Fibroblast of peridontal ligament (primary cell): ENCODE measurements at regions not wholly inside any gene's neighbourhood (a gene's known extent, or its start where the extent isn't known, plus 50 kb on each side); places are given as distances from the start of the nearest gene placed in this dataset.

Experiments
- DNase-seq: peaks from one replicate; pipeline ENCODE4 v3.0.0-alpha.2; 2010; ENCODE audit errors: extremely low read depth

DNA sequence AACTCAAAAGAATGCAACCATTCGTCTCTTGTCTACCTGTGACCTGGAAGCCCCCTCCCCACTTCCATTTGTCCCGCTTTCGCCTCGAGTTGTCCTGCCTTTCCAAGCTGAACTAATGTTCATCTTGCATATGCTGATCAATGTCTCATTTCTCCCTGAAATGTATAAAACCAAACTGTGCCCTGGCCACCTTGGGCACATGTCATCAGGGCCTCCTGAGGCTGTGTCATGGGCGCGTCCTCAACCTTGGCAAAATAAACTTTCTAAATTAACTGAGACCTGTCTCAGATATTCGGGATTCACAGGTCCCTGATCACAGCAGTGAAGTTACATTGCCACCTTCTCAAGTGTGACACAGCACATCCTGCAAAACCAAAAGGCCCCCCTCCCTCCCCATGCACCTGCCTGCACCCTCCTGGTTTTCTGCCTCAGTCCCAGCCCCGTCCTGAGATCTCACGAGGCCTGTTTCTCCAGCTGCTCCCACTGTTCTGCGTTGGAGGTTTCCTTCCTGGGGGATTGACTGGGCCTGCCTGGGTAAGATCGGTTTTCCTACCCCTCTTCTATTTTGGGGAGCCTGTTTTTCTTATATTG lies 1328.7 kb downstream of the TBC1D22A start:
- no peak for DNase-seq

DNA sequence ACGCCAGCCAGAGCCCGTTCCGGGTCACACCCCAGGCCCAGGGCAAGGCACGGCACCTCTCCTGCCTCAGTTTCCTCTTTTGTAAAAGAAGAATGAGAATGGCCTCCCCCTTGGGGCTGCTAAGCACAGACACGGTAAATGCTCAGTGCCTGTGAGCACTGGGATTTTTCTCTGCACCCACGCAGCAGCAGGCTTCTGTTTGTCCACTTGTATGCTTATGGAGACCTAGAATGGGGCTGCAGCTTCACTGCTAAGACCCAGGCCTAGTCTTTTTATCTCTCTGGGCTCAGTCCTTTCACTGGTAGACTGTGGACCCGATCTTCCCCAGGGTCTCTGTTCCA lies 1327.9 kb downstream of the TBC1D22A start:
- no peak for DNase-seq

DNA sequence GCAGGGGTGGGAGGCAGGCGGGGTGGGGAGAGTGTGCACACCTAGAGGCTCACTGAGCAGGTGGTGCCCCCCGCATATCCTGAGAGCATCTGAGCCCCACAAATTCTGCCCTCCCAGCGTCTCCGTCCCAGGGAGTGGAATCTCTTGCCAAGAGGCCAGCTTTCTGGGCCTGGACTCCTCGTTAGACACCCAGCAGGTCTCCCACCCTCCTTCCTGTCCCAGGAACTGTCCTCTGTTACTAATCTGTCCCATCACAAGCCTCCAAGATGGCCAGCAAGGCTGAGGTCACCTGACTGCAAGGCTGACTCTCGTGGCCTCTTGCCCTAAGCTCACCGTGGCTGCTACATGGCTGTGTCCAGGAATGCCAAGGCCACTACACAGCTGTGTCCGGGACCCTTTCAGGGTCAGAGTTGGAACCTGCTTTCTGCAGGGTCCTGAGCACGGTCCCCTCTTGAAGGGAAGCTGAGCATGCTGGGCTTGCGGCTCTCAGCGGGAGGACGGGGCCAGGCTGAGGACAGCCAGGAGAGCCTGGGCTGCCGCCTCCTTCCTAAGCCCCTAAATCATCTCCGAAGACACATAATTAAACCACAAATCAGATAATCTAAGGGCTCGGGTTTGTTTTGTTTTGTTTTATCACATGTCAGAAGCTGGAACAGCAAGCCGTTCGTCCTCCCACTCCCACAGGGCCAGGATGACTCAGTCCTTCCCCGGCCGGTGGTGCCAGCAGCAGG lies 1327.3 kb downstream of the TBC1D22A start:
- DNase-seq: no peak

DNA sequence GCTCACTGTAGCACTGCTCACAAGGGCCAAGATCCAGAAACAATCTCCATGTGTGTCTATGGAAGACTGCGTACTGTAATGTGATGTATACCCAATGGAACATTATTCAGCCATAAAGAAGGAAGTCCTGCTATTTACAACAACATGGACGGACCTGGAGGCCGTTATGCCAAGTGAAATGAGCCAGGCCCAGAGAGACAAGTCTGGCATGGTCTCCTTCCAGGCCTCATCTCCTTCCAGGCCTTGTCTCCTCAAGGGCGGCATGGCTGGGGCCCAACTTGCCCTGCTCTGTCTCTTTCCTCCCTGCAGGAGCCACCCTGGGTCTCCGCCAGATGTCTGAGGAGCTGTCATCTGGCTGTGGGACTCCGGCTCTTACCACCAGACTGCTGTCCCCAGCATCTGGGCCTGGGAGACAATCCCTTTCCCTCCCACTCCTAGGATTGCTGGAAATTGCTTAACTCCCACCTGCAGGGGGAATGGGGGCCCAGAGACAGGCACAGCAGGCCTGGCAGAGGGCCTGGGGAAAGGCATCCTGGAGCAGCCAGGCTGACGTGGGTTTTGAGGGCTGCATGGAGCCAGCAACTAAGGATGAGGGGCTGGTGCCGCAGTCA lies 1326.6 kb downstream of the TBC1D22A start:
- no peak for DNase-seq

DNA sequence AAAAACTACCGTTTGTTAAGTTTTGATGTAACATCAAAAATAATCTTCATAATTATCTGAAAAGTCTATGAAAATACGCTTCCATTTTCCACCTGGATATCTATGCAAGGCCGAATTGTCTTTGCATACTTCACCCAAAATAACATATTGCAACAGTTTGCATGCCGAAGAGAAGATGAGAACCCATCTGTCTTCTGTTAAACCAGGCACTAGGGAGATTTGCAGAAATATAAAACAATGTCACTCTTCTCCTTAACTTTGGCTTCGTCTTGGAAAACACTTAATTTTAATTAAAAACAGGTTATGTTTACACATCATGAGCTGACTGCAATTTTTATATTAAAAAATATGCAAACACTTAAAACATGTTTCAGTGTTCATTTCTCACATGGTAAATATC lies 1325.8 kb downstream of the TBC1D22A start:
- DNase-seq: no peak

DNA sequence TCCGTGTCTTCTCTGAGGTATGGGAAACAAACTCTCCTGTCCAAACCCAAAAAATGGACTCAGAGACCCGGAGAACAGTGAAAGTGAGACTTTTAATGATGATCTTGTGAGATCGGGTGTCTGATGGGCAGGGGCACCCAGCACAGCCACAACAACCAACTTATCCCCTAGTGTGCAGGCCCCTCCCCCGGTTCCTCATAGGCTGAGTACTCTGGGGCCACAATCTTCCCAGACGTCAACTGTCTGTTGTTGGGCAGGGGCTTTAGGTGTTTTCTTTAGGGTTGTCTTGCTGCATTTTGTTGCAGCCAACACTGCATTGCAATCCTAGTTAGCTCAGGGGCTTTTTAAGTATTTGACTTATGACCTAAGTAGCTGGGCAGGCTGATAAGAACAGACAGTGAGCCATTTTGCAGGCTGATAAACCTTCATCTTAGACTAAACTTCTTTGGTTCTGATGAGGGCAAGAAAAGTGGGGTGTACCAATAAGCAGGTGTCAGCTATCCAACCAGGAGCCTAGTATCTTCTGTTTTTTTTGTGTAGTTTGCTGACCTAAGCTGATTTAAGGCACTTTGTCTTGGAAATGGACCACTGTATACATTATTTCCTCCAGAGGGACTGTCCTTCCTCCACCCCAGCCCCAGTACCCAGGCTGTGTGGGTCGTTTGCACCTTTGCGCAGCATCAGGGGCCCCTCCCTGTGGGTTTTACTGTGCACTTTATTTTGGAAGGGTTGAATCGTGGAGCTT lies 1323.6 kb downstream of the TBC1D22A start:
- DNase-seq: no peak

DNA sequence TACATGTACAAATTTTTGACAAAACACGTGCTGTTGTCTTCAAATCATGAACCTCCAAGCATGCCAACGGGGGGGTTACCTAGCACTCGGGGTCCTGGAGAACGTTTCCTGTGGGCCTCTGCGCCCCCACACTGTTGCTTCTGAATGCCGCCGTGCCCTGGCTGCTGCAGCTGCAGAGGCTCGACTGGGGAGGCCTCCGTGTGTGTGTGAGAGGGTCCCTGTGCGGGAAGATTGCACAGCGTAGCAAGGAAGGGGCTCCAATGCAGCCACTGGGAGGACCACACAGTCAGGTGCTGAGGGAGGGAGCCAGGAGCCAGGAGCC lies 1322.2 kb downstream of the TBC1D22A start:
- DNase-seq: no peak

DNA sequence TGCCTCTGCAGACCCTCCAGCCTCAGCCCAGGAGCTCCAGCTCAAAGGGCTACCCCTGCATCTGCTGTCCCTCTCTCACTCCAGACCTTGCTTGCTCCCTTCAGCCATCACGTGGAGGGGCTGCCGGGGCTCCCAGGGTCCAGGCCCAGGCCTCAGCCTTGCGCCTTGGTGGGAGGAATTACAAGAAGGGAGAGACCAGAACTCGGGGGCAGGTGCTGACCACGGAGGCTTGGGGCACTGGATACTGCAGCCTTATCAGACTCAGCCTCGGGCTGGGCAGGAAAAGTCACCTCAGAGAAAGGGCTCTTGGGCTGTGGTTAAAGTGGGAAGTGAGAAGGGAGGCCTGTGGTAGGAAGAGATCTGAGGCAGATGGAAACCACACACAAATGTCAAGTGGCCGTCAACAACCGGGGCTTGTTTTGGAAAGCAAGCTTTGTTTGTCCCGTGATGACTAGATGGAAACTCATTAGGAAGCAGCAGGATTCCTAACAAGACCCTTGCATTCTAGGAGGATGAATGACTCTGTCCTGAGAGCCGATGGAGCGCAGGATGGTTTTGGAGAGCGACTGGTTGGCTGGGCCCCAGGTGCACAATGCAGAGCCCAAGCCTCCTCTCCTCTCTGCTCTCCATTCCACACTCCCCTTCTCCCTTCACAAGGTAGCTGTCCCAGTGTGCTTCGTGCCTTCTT lies 1321.7 kb downstream of the TBC1D22A start:
- DNase-seq: no peak

DNA sequence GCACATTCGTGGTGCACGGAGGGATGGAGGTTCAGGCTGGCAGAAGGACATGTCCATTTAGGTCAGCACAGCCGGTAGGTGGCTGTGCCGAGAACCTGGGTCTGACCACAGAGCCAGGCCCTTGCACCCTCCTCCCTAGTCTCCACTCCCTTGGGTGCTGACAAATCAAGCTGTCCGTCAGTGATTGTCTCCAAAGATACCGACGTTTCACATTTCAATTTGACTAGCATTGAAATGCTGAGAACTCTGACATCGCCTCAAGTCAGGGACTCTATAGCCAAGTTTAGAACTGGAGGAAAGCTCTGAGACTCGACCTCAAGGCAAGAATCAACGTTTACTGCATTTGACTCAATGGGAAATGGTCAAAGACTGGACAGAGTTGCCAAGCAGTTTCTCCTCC lies 1321.1 kb downstream of the TBC1D22A start:
- no peak for DNase-seq

DNA sequence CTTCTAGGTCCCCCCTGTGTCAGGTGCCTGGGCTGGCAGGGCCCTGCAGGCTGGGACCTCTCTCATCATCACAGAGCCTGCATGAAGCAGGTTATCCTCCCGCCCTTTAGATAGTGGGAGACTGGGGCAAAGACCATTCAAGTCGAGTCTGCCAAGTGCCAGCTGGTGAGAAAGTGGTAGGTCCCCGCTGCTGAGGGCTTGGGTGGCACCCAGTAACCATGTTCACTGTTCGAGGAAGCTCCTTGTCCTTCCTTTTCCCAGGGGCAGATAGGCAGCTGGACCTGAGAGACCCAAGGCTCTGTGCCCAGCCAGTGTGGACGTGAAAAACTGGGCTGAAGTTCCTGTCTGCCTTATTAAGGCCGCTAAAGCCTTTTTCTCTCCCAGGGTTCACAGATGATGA lies 1319.8 kb downstream of the TBC1D22A start:
- DNase-seq: no peak

DNA sequence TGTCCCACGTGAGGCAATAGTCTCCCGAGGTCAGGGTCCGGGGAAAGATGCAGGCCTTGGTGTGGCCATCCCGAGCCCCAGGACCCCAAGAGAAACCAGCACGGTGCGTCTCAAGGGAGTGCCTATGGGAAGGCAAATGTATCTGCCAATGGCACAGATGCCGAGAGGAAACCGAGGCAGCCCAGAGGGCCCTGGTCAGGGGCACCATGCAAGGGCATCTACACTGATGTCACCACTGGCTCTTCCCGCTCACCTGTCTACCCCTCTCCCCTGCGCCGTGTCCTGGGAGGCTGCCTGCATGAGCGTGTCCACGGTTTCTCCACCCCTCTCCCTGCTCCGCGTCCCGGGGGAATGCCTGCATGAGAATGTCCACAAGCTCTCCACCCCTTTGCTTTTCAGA lies 1318.8 kb downstream of the TBC1D22A start:
- no peak for DNase-seq

DNA sequence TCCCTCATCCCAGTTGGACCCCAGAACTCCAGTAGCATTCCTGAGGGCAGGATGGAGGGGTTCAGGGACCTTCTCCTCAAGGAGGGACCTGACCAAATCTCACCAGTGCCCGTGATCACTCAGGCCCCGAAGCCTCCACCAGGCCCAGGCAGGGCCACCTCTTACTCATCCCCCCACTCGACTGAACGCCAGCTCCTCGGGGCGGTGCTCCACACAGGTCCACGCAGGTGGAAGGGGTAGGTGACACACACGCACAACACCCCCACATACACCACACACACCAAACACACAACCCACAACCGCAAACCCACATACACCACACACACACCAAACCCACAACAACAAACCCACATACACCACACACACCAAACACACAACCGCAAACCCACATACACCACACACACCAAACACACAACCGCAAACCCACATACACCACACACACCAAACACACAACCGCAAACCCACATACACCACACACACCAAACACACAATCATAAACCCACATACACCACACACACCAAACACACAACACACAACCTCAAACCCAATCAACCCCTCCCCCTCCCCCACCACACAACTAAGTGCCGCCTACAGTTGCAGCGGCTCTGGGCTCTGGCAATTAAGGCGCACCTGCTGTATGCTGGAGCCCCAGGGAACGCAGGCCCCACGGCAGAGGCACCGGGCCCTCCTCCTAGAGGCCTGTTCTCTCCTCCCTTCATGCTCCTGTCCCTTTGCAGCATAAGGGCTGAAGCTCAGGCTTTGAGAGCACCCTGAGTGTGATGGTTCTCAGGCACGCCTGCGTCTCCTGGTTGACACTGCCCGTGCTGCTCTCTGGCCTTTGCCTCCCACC lies 1318.1 kb downstream of the TBC1D22A start:
- no peak for DNase-seq

DNA sequence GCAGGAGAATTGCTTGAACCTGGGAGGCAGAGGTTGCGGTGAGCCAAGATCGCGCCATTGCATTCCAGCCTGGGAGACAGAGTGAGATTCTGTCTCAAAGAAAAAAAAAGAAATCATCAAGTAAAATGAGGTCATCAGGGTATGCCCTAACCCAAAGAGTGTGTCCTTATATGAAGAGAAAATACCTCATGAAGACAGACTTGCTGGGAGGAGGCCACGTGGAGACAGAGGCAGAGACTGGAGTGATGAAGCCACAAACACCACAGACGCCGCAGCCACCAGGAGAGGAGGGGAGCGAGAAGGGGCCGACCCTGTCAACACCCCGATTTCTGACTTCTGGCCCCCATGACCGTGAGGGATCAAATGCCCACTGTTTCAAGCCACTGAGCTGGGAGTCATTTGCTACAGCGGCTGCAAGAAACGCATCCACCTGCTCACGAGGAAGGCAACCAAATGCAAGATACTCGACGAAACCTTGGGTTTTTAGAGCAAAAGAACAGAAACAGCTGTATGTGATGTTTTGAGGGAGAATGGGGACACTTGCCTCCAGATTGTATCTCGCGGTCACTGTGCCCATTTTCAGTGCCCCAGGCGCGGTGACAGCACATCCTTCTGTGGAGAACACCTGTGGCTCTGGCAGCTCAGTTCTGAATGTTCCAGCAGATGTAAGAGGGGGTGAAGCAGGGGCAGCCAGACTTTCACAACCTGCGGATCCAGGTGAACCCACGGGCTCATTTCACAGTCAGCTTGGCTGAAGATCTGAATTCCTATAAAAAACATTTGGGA lies 1317.2 kb downstream of the TBC1D22A start:
- no peak for DNase-seq

DNA sequence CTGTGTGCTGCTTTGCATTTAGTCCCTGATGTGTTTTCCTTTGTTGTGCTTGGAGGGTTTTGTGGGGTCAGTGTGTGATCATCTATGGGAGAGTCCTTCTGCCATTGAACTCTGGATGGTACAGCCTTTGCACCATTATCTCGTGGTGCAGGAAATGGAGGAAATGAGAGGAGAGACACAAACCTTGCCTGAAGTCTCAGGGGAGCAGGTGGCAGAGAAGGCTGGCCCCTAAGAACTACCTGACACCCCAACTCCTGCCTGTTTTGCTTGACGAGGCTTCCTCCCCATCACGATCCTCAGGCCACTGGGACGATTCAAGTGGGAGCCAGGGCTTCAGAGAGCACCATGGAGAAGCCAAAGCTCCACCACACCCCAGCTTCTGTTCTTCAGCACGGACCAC lies 1316.4 kb downstream of the TBC1D22A start:
- no peak for DNase-seq

DNA sequence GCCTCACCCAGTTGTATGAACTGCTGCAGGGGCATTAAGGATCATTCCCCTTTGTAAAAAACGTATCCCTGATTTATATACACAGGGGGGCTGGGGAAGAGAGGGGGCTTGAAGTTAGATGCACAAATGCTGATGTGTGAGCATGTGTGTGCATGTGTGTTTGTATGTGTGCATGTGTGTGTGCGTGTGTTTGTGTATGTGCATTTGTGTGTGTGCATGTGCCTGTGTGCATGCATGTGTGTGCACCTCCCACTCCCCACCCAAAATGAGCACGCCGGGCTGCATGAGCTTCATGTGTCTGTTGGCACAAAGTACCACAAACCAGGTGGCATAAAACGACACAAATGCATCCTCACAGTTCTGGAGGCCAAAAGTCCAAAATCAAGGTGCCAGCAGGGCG lies 1315.2 kb downstream of the TBC1D22A start:
- no peak for DNase-seq

DNA sequence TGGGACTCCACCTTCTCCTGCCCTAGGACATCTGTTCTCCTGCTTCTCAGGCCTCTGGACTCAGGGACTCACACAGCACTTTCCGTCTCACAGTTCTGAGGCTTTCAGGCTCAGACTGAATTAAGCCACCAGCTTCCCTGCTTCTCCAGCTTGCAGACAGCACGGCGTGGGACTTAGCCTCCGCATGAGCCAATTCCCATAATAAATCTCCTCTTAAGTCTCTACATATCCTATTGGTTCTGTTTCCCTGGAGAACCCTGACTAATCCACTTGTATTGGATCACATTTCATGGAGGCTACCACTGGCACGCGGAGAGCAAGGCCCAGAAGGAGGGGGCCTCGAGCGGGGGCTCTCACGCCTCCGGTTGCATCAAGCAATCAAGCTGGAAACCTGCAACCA lies 1313.6 kb downstream of the TBC1D22A start:
- DNase-seq: no peak

DNA sequence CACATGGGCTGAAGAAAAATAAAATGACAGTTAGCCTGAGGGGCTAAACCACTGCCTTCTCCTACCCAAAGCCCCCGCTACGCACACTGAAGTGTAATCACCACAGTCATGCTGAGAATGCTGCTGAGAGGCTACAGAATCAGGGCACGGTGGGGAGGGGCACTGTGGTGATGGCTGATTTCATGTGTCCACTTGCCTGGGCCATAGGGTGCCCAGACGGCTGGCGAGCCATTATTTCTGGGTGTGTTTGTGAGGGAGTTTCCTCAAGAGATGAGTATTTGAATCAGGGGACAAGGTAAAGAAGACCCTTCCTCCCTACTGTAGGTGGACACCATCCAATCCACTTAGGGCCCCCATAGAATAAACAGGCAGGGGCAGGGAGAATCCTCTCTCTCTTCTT lies 1313.2 kb downstream of the TBC1D22A start:
- DNase-seq: no peak

DNA sequence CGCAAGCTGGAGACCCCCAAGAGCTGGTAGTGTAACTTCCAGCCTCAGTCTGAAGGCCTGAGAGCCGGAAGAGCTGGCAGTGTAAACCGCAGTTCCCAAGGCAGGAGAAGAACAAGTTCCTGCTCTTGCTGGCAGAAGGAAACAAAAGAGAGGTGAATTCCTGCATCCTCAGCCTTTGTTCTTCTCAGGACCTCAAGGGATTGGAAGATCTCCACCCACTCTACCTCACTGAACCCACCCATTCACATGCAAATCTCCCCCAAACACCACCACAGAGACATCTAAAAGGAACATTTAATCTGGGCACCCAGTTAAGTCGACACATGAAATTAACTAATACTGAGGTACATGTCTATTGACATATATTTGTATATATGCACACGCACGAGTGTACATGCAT lies 1310.3 kb downstream of the TBC1D22A start:
- DNase-seq: no peak

DNA sequence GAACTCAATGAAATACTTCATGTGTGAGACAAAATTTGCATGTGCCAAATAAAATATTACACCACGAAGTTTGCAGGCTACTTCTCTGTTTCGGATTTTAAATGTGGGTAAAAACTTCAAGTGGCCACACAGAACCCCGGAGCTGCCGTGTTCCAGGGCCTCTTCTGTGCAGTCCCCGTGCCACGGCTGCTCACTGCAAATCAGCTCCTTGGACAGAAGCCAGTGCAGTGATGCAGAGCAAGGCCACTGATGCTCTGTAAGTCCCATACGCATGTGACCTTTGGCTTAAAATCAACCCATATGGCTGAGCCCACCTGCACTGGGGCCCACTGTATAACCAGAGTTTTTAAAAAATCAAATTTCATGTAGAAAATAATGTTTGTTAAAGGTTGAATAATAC lies 1309.4 kb downstream of the TBC1D22A start:
- no peak for DNase-seq

DNA sequence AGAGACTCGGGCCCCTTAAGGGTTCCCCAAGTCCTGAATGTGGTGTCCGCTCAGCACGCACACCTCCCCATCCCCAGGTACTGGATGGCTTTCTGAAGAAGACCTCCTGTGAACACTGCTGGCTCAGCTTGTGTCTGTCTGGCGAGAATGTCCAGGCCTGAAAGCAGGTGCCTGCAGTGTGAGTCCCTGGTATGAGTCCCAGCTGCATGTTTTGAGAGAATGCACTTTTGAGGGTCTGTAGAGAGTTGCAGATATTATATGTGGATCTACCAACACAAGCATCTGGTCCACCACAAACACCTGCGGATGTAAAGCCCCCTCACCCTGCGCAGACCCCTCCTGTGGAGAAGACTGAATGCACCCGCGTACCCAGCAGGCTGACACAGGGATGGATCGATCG lies 1308.9 kb downstream of the TBC1D22A start:
- DNase-seq: no peak

DNA sequence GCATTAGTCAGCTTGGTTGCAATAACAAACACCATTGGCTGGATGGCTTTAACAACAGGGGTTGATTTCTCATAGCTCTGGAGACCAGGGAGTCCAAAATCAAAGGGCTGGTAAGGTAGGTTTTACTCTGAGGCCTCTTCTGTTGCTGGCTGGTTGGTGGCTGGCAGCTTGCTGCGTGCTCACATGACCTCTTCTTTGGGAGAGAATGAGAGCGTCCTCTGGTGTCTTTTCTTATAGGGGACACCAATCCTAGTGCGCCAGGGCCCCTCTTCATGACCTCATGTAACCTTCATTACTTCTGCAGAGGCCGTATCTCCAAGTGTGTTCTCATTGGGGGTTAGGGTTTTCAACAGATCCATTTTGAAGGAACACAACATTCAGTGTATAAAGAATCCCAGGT lies 1308.3 kb downstream of the TBC1D22A start:
- DNase-seq: no peak
